Liver (tissue), 7 donors: ENCODE measurements at regions not wholly inside any gene's neighbourhood (a gene's known extent, or its start where the extent isn't known, plus 50 kb on each side); places are given as distances from the start of the nearest gene placed in this dataset.

ENCODE experiments used
- DNase-seq: peaks from one replicate; pipeline ENCODE4 v3.0.0-alpha.2; 2017; ENCODE audit warnings: low spot score
- H3K27ac ChIP-seq, 2 donors: one replicate each; pipeline ENCODE4 v1.7.0; 2013; ENCODE audit warnings: inconsistent platforms in 2 of 2, low read length in 2 of 2, control low read depth in 1 of 2, low read depth in 1 of 2, mild to moderate bottlenecking in 1 of 2
- H3K27me3 ChIP-seq, 4 donors: one replicate each; pipeline versions ENCODE4 v1.6.1 to v1.7.0; 2013; ENCODE audit warnings: low read length in 3 of 4, inconsistent platforms in 1 of 4, mild to moderate bottlenecking in 1 of 4, moderate library complexity in 1 of 4; ENCODE audit not compliant: control insufficient read depth in 4 of 4, insufficient read depth in 4 of 4
- H3K36me3 ChIP-seq, 4 donors: one replicate each; pipeline versions ENCODE4 v1.6.1 to v1.7.0; 2013; ENCODE audit warnings: low read length in 3 of 4, mild to moderate bottlenecking in 3 of 4, low read depth in 1 of 4, moderate library complexity in 1 of 4; ENCODE audit not compliant: control insufficient read depth in 4 of 4, insufficient read depth in 3 of 4
- H3K4me1 ChIP-seq, 4 donors: one replicate each; pipeline versions ENCODE4 v1.6.1 to v1.7.0; 2013; ENCODE audit warnings: low read length in 3 of 4, mild to moderate bottlenecking in 3 of 4, moderate library complexity in 1 of 4; ENCODE audit not compliant: control insufficient read depth in 4 of 4, insufficient read depth in 4 of 4
- H3K4me3 ChIP-seq, 3 donors: one replicate each; pipeline versions ENCODE4 v1.6.1 to v1.7.0; 2013; ENCODE audit warnings: low read length in 3 of 3, control low read depth in 1 of 3, low read depth in 1 of 3, mild to moderate bottlenecking in 1 of 3
- H3K9ac ChIP-seq, 2 donors: one replicate each; pipeline ENCODE4 v1.7.0; 2013; ENCODE audit warnings: low read length in 2 of 2, mild to moderate bottlenecking in 2 of 2, moderate library complexity in 2 of 2, control low read depth in 1 of 2, low read depth in 1 of 2
- H3K9me3 ChIP-seq, 4 donors: one replicate each; pipeline versions ENCODE4 v1.6.1 to v1.7.0; 2013; ENCODE audit warnings: low read length in 3 of 4; ENCODE audit not compliant: control insufficient read depth in 4 of 4
- EGR1 ChIP-seq, 2 donors: IDR thresholded peaks; 2 replicates each; pipeline ENCODE4 v1.6.1; 2016 to 2018; ENCODE audit warnings: antibody characterized with exemption in 2 of 2, low read depth in 2 of 2
- FOXA1 ChIP-seq: IDR thresholded peaks from 2 replicates; pipeline ENCODE4 v1.6.1; 2016; ENCODE audit warnings: antibody characterized with exemption
- FOXA2 ChIP-seq: IDR thresholded peaks from 2 replicates; pipeline ENCODE4 v1.6.1; 2016; ENCODE audit warnings: antibody characterized with exemption
- GABPA ChIP-seq, 2 donors: IDR thresholded peaks in 1 of 2; conservative IDR thresholded peaks in 1 of 2; 2 replicates each; pipeline ENCODE4 v1.6.1; 2016; ENCODE audit warnings: antibody characterized with exemption in 2 of 2, mild to moderate bottlenecking in 1 of 2, moderate library complexity in 1 of 2
- HNF4A ChIP-seq, 2 donors: conservative IDR thresholded peaks; 2 replicates each; pipeline ENCODE4 v1.6.1; 2016; ENCODE audit warnings: antibody characterized with exemption in 2 of 2, mild to moderate bottlenecking in 2 of 2
- HNF4G ChIP-seq: IDR thresholded peaks from 2 replicates; pipeline ENCODE4 v1.6.1; 2016; ENCODE audit warnings: antibody characterized with exemption
- JUND ChIP-seq, 2 donors: IDR thresholded peaks; 2 replicates each; pipeline ENCODE4 v1.6.1; 2016; ENCODE audit warnings: antibody characterized with exemption in 2 of 2
- NR2F2 ChIP-seq: IDR thresholded peaks from 2 replicates; pipeline ENCODE4 v1.6.1; 2016; ENCODE audit warnings: antibody characterized with exemption
- RAD21 ChIP-seq, 2 donors: IDR thresholded peaks; 2 replicates each; pipeline ENCODE4 v1.6.1; 2016; ENCODE audit warnings: antibody characterized with exemption in 2 of 2, mild to moderate bottlenecking in 2 of 2
- RXRA ChIP-seq, 2 donors: IDR thresholded peaks; 2 replicates each; pipeline ENCODE4 v1.6.1; 2017 to 2018; ENCODE audit warnings: antibody characterized with exemption in 2 of 2, mild to moderate bottlenecking in 1 of 2
- SP1 ChIP-seq: IDR thresholded peaks from 2 replicates; pipeline ENCODE4 v1.6.1; 2018; ENCODE audit warnings: antibody characterized with exemption, mild to moderate bottlenecking
- TAF1 ChIP-seq: conservative IDR thresholded peaks from 2 replicates; pipeline ENCODE4 v1.6.1; 2016; ENCODE audit warnings: antibody characterized with exemption, mild to moderate bottlenecking
- YY1 ChIP-seq: IDR thresholded peaks from 2 replicates; pipeline ENCODE4 v1.6.1; 2016; ENCODE audit warnings: antibody characterized with exemption, mild to moderate bottlenecking
- TF ChIP-seq, protein P1 (sequence below): IDR thresholded peaks from 2 replicates; pipeline ENCODE4 v1.6.1; 2016; ENCODE audit warnings: antibody characterized with exemption, mild to moderate bottlenecking
- TF ChIP-seq, protein P2 (sequence below): IDR thresholded peaks from 2 replicates; pipeline ENCODE4 v1.6.1; 2016; ENCODE audit warnings: antibody characterized with exemption
- TF ChIP-seq, protein P3 (sequence below): fragments of 150-350 bp; IDR thresholded peaks from 2 replicates; pipeline ENCODE4 v1.5.1; 2017; ENCODE audit warnings: improper control_type of control experiment, low read depth, low read length; ENCODE audit not compliant: missing input control
- TF ChIP-seq, protein P4 (sequence below): IDR thresholded peaks from 2 replicates; pipeline ENCODE4 v1.6.1; 2016; ENCODE audit warnings: antibody characterized with exemption
- TF ChIP-seq, protein P5 (sequence below): IDR thresholded peaks from 2 replicates; pipeline ENCODE4 v1.6.1; 2016; ENCODE audit warnings: antibody characterized with exemption
- donor health status: healthy.
- donor health status: healthy.
- donor health status: healthy.
- donor health status: healthy.

DNA sequence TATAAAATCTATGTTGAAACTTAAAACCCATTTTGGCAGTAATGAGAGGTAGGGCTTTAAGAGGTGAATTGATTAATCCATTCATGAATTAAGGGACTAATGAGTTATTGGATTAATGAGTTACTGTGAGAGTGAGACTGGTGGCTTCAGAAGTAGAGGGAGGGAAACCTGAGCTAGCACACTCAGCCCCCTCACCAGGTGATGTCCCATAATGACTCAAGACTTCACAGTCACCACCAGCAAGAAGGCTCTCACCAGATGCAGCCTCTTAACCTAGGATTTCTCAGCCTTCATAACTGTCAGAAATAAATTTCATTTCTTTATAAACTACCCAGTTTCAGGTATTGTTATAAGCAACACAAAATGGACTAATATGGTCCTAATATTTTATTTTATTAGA is 621.7 kb upstream of the ACVR2A start:
- Histone ChIP-seq H3K4me3 (no peak overlapping the region), H3K9ac (no peak overlapping the region), H3K36me3 (no peaks in the 10 kb centered on the region), H3K27me3 (no peaks in the 10 kb centered on the region), H3K27ac (no peak overlapping the region), H3K4me1 (no peaks in the 10 kb centered on the region), H3K9me3 (no peaks in the 10 kb centered on the region)
- TF ChIP-seq TAF1 (no peak), SP1 (no peak), NR2F2 (no peak), RAD21 (IDR thresholded peaks at IDR 0.05) (no peak), HNF4G (no peak), GABPA (IDR thresholded peaks at IDR 0.05 in 1 of 2, conservative IDR thresholded peaks at IDR 0.05 in 1 of 2) (no peak), EGR1 (IDR thresholded peaks at IDR 0.05; ENCODE audit: low read depth in 2 of 2) (no peak), JUND (IDR thresholded peaks at IDR 0.05) (no peak), FOXA2 (no peak), YY1 (no peak), HNF4A (conservative IDR thresholded peaks at IDR 0.05) (no peak), RXRA (IDR thresholded peaks at IDR 0.05) (no peak), FOXA1 (no peak)
- TF ChIP-seq, protein P1, sequence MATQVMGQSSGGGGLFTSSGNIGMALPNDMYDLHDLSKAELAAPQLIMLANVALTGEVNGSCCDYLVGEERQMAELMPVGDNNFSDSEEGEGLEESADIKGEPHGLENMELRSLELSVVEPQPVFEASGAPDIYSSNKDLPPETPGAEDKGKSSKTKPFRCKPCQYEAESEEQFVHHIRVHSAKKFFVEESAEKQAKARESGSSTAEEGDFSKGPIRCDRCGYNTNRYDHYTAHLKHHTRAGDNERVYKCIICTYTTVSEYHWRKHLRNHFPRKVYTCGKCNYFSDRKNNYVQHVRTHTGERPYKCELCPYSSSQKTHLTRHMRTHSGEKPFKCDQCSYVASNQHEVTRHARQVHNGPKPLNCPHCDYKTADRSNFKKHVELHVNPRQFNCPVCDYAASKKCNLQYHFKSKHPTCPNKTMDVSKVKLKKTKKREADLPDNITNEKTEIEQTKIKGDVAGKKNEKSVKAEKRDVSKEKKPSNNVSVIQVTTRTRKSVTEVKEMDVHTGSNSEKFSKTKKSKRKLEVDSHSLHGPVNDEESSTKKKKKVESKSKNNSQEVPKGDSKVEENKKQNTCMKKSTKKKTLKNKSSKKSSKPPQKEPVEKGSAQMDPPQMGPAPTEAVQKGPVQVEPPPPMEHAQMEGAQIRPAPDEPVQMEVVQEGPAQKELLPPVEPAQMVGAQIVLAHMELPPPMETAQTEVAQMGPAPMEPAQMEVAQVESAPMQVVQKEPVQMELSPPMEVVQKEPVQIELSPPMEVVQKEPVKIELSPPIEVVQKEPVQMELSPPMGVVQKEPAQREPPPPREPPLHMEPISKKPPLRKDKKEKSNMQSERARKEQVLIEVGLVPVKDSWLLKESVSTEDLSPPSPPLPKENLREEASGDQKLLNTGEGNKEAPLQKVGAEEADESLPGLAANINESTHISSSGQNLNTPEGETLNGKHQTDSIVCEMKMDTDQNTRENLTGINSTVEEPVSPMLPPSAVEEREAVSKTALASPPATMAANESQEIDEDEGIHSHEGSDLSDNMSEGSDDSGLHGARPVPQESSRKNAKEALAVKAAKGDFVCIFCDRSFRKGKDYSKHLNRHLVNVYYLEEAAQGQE, result no peak
- TF ChIP-seq, protein P2, sequence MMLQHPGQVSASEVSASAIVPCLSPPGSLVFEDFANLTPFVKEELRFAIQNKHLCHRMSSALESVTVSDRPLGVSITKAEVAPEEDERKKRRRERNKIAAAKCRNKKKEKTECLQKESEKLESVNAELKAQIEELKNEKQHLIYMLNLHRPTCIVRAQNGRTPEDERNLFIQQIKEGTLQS, result no peak
- TF ChIP-seq, protein P3, sequence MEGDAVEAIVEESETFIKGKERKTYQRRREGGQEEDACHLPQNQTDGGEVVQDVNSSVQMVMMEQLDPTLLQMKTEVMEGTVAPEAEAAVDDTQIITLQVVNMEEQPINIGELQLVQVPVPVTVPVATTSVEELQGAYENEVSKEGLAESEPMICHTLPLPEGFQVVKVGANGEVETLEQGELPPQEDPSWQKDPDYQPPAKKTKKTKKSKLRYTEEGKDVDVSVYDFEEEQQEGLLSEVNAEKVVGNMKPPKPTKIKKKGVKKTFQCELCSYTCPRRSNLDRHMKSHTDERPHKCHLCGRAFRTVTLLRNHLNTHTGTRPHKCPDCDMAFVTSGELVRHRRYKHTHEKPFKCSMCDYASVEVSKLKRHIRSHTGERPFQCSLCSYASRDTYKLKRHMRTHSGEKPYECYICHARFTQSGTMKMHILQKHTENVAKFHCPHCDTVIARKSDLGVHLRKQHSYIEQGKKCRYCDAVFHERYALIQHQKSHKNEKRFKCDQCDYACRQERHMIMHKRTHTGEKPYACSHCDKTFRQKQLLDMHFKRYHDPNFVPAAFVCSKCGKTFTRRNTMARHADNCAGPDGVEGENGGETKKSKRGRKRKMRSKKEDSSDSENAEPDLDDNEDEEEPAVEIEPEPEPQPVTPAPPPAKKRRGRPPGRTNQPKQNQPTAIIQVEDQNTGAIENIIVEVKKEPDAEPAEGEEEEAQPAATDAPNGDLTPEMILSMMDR, result no peak
- TF ChIP-seq, protein P4, sequence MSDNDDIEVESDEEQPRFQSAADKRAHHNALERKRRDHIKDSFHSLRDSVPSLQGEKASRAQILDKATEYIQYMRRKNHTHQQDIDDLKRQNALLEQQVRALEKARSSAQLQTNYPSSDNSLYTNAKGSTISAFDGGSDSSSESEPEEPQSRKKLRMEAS, result no peak
- TF ChIP-seq, protein P5, sequence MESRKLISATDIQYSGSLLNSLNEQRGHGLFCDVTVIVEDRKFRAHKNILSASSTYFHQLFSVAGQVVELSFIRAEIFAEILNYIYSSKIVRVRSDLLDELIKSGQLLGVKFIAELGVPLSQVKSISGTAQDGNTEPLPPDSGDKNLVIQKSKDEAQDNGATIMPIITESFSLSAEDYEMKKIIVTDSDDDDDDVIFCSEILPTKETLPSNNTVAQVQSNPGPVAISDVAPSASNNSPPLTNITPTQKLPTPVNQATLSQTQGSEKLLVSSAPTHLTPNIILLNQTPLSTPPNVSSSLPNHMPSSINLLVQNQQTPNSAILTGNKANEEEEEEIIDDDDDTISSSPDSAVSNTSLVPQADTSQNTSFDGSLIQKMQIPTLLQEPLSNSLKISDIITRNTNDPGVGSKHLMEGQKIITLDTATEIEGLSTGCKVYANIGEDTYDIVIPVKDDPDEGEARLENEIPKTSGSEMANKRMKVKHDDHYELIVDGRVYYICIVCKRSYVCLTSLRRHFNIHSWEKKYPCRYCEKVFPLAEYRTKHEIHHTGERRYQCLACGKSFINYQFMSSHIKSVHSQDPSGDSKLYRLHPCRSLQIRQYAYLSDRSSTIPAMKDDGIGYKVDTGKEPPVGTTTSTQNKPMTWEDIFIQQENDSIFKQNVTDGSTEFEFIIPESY, result no peak
- DNase-seq, result no peak

DNA sequence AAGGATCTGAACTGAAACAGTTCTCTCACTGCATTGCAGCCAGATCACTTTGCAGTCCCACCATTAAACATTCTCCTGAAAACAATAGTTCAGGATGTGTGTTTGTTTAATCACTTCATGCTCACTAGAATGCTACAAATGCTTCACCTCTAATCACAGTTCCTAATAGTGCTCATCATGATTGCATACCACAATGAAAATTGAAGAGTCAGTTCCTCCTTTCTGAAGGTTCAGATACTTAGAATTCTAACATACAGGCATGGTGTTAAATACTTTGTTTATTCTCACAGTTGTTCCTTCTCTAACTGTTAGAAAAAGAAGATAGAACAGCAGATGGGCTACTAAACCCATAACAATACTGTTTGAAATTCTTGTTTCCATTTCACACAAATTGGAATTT is 622.3 kb upstream of the ACVR2A start:
- Histone ChIP-seq H3K9ac (no peak overlapping the region), H3K4me1 (no peaks in the 10 kb centered on the region), H3K9me3 (no peaks in the 10 kb centered on the region), H3K36me3 (no peaks in the 10 kb centered on the region), H3K27me3 (no peaks in the 10 kb centered on the region), H3K27ac (no peak overlapping the region), H3K4me3 (no peak overlapping the region)
- no peak for DNase-seq
- no peak for TF ChIP-seq EGR1 (IDR thresholded peaks at IDR 0.05; ENCODE audit: low read depth in 2 of 2)
- no peak for TF ChIP-seq HNF4G
- no peak for TF ChIP-seq FOXA2
- no peak for TF ChIP-seq YY1
- no peak for TF ChIP-seq HNF4A (conservative IDR thresholded peaks at IDR 0.05)
- TF ChIP-seq, protein P5, result no peak
- TF ChIP-seq, protein P1, result no peak
